Lower leg skin (tissue), 4 donors: ENCODE measurements at regions not wholly inside any gene's neighbourhood (a gene's known extent, or its start where the extent isn't known, plus 50 kb on each side); places are given as distances from the start of the nearest gene placed in this dataset.

Experiments used
- DNase-seq, 2 donors: peaks; one replicate each; pipeline ENCODE4 v3.0.0-alpha.2; 2019; ENCODE audit warnings: low spot score in 2 of 2
- H3K4me3 ChIP-seq: fragments of 200-600 bp; sonication (generic); 2 replicates; pipeline ENCODE4 v1.5.1; 2017; ENCODE audit warnings: mild to moderate bottlenecking, low read depth; ENCODE audit not compliant: poor library complexity, severe bottlenecking
- POLR2A ChIP-seq, 2 donors: fragments of 450-650 bp; IDR thresholded peaks; one replicate each; pipeline ENCODE4 v1.6.1; 2016 to 2017; ENCODE audit warnings: antibody characterized with exemption in 2 of 2, mild to moderate bottlenecking in 1 of 2, moderate library complexity in 1 of 2
- WGBS, 2 donors: methylation state at CpG; one replicate each; pipeline ENCODE4 v1.1.5; 2018; 5-methylcytosine and 5-hydroxymethylcytosine counted together
- intact Hi-C: fragments of 100-400 bp; cut with DNase I; formaldehyde crosslinking; loops from one replicate; pipeline ENCODE4 v1.15.0; 2023; ENCODE audit warnings: low total_unique reads
- TF ChIP-seq, protein P1 (sequence below), 3 donors: fragments of 450-650 bp; IDR thresholded peaks; one replicate each; pipeline ENCODE4 v1.5.1; 2016; ENCODE audit warnings: antibody characterized with exemption in 3 of 3, mild to moderate bottlenecking in 3 of 3, moderate library complexity in 2 of 3

DNA sequence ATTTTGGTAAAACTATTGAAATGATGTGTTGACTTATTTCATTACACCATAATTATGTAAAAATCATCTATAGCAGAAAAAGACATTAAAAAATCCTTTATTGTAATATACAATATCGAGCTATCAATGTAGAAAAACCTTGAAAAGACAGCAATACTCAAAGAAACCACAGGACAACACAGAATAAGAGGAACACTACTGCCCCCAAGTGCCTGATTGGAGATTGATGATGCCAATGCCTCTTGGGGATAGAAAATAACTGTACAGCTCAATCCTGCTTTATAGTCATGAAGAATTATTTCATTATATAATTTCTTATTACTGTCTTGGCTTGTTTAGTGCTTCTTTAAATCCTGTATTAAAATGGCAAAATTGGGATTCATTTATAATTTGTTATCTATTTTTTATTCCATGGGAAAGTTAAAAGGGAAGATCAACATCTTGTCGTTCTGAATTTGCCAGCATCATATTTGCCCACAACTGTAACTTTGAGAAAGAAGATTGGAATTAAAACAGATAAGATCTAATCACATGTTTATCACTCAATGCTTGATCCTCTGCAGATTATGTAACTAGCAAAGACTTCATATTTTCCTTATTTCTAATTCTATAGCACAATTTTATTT is 337.5 kb downstream of the CDH9 start:
- no peak for DNase-seq
- intact Hi-C loops = no loop called here
- 52 to 60% methylated on average over 2 of the region's 2 CpGs for WGBS, 2 donors
- TF ChIP-seq, protein P1, sequence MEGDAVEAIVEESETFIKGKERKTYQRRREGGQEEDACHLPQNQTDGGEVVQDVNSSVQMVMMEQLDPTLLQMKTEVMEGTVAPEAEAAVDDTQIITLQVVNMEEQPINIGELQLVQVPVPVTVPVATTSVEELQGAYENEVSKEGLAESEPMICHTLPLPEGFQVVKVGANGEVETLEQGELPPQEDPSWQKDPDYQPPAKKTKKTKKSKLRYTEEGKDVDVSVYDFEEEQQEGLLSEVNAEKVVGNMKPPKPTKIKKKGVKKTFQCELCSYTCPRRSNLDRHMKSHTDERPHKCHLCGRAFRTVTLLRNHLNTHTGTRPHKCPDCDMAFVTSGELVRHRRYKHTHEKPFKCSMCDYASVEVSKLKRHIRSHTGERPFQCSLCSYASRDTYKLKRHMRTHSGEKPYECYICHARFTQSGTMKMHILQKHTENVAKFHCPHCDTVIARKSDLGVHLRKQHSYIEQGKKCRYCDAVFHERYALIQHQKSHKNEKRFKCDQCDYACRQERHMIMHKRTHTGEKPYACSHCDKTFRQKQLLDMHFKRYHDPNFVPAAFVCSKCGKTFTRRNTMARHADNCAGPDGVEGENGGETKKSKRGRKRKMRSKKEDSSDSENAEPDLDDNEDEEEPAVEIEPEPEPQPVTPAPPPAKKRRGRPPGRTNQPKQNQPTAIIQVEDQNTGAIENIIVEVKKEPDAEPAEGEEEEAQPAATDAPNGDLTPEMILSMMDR (IDR thresholded peaks at IDR 0.05) = no peak
- no peak for TF ChIP-seq POLR2A (IDR thresholded peaks at IDR 0.05)
- H3K4me3 ChIP-seq = no peak overlapping the region

- no peak for DNase-seq
- TF ChIP-seq, protein P1 (IDR thresholded peaks at IDR 0.05) = no peak
- no peak for TF ChIP-seq POLR2A (IDR thresholded peaks at IDR 0.05)
- intact Hi-C loops = no loop called here
- H3K4me3 ChIP-seq = no peak overlapping the region
- WGBS, 2 donors = 90 to 92% methylated on average over 5 of the region's 5 CpGs
Observed at GRCh38 chr5:26692952-26693351, 345.4 kb downstream of the CDH9 start.

DNA sequence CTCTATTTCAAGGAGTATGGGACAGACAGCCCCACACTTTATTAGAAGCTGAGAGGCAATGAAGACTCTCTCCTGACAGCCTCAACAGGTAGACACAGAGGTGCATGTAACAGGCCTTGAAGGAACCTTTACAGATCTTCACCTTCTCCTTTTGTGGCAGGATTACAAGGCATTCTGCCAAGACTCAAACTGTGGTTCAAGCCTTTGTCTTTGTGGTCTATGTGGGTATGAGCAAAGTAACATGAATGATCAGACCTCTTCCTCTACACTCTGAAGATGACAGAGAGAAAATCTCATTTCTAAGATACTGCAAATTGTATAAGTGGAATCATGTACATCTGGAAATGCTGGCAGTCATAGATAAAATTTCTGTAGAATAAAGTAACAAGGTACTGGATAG is 346.9 kb downstream of the CDH9 start:
- TF ChIP-seq POLR2A (IDR thresholded peaks at IDR 0.05) = no peak
- TF ChIP-seq, protein P1 (IDR thresholded peaks at IDR 0.05) = no peak
- intact Hi-C loops = no loop called here
- H3K4me3 ChIP-seq = no peak overlapping the region
- DNase-seq = no peak

DNA sequence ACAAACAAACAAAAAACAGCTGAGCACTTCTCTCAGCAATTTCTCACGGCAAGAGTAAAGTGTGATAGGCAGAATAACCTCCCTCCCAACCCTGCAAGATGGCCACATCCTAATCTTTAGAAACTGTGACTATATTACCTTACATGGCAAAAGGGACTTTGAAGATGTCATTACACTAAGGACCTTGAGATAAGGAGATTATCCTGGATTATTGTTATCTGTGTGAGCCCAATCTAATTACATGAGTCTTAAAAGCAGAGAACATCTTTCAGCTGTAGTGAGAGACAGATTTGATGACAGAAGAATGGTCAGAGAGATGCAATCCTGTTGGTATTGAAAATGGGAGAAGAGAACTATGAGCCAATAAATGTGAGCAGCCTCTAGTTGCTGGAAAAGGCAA is 347.9 kb downstream of the CDH9 start:
- intact Hi-C loops = no loop called here
- DNase-seq = no peak
- H3K4me3 ChIP-seq = no peak overlapping the region
- TF ChIP-seq, protein P1 (IDR thresholded peaks at IDR 0.05) = no peak
- no peak for TF ChIP-seq POLR2A (IDR thresholded peaks at IDR 0.05)
- 44 to 71% methylated on average over 1 of the region's 1 CpG for WGBS, 2 donors

GRCh38 chr5:26681861-26682260 is 356.5 kb downstream of the CDH9 start:
- intact Hi-C loops = no loop called here
- no peak overlapping the region for H3K4me3 ChIP-seq
- WGBS, 2 donors = 24 to 48% methylated on average over 1 of the region's 1 CpG
- DNase-seq = no peak
- TF ChIP-seq, protein P1 (IDR thresholded peaks at IDR 0.05) = no peak
- TF ChIP-seq POLR2A (IDR thresholded peaks at IDR 0.05) = no peak

DNA sequence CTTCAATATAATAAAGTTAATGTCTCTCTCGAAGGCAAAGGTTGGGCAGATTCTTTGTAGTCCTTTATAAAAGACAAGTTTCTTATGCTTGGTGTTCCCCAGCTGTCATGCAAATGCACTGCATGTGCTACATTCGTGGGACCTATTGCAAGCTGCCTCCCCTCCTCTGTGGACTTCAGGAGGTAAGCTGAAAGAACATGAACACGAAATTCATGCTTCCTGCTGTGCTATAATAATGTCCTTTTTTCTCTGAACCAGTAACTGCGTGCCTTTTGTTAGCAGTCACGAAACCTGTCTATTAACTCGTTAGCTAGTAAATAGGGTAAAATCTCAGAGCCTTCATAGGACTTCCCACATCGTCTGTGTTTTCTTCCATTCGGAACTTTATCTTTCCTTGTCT is 363.5 kb downstream of the CDH9 start:
- 60 to 65% methylated on average over 8 of the region's 8 CpGs for WGBS, 2 donors
- DNase-seq = no peak
- TF ChIP-seq, protein P1 (IDR thresholded peaks at IDR 0.05) = no peak
- no peak for TF ChIP-seq POLR2A (IDR thresholded peaks at IDR 0.05)
- intact Hi-C loops = no loop called here
- H3K4me3 ChIP-seq = no peak overlapping the region
